NCI-H2227 treated with DMSO at 0.1 percent for 48 hours (cell line): ENCODE measurements at regions not wholly inside any gene's neighbourhood (a gene's known extent, or its start where the extent isn't known, plus 50 kb on each side); places are given as distances from the start of the nearest gene placed in this dataset.
A peak's percentile ranks its signal among the peaks of the same experiment; 100 is the strongest.

Source experiments
- DNase-seq: peaks from one replicate; lab custom pipeline; 2025; lab: John Stamatoyannopoulos, UW

DNA sequence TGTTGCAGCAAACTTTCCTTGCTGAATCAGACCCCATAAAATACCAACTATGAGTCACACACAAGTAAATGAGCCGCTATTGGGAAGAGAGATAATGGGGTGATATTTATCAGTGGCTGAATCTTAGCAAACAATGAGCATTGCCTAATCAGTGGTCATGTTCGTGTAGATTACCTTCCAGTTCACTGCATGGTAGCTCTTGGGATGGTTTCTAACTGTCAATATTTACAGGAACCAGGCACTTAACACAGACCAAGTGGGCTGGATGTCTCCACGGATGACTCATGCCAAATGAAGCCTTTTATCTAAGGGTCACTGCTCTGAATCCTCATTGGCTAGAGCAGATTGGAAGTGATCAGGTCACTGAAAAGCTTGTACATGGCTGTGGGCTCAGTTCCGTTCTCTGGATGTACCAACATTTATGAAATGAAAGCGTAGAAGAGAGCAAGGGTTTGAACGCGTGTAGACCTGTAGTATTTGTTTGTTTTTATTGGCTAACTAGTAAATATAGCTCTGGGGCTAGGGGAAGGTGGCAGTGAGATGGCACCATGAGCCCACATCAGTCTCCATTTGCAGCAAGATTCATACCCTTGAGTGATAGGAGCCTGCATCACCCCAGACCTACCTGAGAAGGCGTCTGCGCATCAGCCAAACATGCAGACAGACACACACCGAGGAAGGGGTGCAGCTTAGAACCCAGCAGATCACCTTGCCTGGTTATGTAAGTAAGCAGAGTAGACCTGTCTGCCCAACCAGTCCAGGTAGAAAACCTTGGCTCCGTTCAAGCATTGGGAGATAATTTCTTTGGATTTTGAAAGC, 153.3 kb downstream of the TOMM20 start:
- DNase-seq = peak; percentile 85

DNA sequence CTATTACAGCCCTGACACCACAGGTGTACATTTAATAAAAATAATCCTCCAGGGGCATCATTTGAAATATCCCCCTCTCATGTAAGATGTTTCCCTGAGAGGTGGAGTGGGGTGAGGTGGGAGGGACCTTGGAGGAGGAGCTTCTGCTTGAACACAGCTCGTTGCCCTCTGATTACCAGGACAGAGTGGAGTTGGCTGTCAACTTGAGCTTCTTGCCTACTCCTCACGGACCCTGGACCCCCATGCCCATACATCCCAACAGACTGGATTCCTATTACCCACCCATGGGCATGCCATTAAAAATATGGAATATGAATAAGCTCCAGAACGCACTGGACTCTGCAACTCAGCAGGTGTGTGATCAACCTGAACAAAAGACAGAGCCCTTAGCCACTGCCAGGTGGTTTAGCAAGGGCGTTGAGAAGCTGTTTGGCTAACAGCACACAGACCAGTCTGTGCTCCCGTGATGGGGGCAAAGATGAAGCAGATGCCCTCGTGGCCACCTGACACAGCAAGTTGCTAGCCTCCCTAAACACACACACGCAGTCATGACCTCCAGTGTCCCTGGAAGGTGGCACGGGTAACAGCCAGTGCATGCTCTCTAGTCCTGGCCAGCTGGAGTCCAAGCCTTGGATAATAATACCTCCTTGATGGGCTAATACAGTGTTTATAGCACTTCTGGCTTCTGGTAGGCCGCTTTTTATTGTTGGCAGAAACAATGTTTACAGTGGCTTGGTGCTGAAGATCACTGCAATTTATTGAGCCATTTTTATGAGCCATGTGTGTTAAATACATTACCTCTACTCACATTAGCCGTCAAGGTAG, 155.0 kb downstream of the TOMM20 start:
- no peak for DNase-seq

DNA sequence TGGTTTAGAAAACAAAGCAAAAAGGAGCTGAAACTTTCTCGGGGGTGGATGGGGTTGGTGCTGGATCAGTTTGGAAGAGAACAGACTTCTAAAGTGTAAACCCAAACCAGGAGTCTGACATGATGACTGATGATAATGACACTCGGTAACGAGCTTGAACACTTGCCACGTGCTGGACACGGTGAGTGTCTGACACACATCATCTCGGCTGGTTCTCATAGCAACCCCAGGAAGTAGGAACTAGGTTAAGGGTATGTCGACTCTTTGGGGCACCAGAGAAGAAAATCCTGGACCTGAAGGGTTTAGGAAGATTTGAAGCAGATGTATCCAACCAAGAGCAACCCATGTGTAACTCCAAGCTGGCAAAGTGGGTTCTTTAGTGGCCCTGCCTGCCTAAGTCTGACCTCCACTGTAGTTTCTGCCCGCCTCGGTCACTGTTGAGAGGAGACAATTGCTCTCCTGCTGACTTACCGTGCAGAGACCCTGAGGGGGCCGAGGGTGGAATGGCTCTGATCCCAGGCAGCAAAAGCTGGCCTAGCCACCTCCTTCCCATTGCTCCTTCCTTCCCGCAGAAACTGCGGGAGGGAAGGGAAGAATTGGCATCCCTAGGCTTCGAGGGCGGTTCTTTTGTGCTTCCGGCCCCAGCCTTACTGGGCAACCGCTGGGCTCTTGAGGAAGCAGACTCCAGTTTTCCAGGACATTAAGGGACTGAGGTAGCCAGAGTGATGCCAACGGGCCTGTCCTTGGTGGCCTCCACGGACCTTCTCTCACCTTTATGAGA, 156.0 kb downstream of the TOMM20 start:
- no peak for DNase-seq

DNA sequence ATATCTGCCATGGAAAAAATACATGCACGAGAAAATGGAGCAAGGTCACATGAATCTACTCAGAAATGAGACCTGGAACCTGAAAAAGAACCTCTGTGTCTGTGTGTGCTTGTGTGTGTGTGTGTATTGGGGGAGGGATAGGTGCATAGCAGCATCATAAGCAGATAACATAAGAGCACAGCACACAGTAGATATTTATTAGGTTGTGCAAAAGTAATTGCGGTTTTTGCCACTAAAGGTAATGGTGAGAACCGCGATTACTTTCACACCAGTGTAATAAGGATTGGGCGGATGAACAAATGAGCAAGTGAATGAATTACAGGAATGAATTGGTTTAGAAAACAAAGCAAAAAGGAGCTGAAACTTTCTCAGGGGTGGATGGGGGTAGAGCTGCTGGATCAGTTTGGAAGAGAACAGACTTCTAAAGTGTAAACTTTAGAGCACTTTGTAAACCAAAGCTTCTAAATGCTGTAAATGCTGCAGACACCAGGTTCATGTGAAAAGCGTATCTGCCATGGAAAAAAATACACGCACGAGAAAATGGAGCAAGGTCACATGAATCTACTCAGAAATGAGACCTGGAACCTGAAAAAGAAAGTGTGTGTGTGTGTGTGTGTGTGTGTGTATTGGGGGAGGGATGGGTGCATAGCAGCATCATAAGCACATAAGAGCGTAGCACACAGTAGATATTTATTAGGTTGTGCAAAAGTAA, 156.9 kb downstream of the TOMM20 start:
- DNase-seq = no peak

DNA sequence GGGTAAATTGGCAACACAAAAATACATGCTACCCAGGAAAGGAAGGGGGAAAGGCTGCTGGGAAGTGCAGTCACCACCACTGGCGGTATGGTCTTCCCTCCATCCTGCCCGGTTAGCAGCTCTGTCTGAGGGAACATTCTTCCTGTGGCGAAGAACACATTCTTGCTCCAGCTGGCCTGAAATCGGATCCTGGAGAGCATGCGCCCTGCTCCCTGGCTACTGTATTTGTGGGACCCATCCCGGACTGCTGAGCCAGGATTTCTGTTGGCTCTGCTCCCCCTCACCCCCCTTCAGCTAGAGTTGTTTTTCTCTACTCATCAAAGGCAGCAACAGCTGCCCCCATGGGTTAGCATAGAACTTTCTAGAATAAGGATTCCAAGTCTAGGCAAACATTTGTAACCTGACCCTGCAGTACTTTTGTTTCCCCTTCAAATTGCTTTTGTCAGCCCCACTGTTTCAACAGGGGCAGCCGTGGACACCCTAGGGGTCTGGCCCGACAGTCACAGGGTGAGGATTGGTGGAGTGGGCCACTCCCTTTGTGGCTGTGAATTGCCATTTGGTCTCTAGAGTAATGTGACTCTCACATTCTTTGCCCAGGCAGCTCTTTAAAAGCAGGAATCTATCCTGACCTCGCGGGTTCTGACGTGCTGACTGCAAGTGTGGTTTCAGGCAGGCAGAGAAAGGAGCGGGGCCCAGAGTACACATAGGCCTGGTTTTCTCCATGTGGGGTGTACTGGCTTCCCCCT, 157.7 kb downstream of the TOMM20 start:
- DNase-seq = peak; percentile 24

DNA sequence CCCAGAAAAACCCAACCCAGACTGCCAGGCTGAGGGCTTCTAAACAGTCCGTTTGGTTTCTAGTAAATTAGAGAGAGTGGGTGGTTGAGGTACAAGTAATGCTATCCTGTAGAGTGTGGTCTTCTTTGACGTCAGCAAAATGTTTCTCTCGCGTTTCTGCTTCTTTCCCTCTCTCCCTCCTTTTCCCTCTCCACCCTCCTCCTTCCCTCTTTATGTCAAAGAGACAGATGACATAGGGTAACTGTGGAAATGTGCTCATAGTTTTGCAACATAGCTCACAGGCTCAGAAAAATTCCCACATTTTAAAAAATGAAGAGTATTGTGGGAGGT, 158.3 kb downstream of the TOMM20 start:
- DNase-seq = peak; percentile 70

DNA sequence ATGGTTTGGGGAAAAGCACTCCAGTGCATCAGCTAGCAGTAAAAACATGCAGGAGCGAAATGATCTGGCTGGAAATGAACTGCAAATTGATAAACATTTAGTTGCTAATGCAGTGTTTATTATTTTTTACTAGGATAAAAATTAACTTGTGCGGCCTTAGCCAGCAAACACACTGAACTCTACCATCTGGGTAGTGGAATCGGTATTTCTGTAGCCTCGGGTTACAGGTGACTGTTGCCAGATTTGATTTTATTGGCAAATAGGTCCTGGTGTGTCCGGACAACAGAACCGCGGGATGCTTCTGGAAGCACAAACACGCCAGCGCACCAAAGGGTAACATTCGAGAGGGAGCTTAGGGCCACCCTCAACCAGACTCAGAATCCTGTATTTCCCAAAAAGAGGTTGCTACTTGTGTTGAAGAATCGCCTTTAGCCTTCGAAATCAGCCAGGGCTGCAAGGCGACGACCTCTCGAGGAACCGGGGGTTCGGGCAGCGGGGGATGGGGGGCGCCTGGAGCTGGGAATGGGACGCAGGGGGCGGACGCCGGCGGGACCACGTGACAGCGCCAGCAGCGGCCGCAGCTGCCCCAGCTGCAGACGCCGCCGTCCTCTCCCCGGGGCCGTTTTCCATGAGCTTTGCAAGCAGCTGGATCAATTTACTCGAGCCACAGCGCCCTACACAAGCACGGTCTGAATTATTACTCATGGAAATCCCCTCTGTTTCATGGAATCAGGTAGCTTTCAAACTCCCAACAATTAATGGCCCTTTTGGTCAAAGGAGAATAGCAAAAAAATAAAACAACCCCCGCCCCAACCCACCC, 158.8 kb downstream of the TOMM20 start:
- peak; percentile 80 for DNase-seq

DNA sequence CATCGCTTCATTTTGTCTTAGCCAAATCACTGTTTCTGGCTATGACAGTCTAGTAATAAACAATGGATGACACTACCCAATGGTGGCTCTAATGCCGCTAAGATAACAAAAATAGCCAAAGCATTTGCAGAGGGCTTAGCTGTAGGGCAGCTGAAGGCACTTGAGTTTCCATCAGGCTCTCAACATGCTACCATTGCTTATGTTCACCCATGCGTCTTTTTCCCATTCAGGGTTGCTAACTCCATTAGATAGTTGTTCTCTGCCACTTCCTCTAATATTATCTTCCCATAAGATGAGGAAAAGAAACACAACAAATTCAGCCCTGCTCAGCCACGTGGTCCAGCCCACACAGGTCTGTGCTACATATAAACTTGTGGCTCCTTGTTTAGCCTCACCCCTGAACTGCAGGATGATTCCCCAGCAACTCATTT, 159.6 kb downstream of the TOMM20 start:
- DNase-seq = no peak

DNA sequence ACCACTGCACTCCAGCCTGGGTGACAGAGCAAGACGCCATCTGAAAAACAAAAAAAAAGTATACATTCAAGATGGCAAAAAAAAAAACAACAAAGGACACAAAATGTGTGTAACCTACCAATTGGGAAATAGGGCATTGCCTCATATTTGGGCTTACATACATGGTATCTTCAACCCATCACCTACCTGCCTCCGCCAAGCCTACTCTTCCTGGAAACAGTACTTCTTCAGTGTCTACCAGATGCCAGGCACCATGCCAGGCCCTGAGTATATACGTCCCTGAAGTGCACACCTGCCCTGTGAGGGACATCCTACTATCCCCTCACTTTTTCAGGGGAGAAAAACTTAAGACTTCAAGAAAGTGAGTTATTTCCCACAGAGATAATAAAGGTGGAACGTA, 160.2 kb downstream of the TOMM20 start:
- DNase-seq = no peak

DNA sequence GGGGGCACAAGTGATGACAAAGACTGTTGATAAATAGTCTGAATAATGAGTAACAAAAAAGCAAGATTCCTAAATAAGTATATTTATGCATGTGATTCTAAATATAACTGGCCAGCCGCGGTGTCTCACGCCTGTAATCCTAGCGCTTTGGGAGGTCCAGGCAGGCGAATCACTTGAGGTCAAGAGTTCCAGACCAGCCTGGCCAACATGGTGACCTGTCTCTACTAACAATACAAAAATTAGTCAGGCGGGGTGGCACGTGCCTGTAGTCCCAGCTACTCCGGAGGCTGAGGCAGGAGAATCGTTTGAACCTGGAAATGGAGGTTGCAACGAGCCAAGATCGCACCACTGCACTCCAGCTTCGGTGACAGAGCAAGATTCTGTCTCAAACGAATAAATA, 161.5 kb downstream of the TOMM20 start:
- DNase-seq = no peak

DNA sequence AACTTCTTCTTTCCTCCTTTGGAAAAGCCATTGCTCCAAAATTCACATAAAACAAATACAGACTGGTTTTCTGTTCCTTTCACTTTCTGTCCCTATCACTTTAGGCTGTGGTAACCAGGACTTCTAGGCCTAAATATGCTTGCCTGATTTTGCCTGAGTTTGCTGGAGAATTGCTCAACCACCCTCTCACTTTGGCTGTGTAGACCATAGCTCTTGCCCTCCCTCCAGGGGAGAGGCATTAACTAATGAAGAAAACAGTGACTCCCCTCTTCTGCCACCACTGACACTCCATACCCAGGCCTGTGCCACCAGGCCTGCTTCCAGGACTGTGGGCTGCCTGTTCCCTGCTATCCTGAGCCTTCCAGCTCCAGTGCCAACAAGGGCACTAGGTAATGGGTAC, 163.5 kb downstream of the TOMM20 start:
- no peak for DNase-seq

DNA sequence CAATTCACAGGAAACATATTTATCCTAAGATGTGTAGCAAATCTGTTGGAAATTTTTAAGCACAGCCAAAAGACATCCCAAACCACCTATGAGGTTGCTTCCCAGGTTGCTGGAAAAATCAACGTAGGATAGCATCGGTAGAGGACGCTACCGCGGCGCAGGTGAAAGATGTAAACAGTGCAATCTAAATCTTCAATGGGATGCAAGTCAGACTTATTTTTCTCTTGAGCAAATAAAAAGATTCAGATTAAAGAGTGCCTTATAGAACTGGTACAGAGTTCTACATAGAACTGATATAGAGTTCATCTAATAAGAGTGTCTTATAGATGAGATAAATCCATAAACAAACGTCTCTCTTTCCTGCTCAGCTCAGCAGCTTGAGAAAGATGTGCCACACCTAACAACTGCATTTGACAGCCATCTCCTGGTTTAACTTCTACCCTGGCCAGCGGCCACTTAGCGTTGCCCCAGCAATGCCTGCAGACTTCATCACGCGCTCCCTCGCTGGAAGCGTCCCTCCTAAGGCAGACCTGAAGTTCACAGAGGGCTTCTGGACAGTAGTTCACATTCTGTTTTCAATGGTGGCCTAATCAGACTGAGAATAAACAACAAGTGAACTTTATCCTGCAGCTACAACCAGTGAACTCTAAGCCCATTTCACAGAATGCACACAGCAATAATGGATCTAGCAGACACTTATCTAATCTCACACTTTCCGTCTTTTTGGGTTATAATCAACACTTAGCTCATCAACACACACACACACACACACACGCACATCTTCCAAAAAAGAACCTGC, 164.5 kb downstream of the TOMM20 start:
- no peak for DNase-seq

DNA sequence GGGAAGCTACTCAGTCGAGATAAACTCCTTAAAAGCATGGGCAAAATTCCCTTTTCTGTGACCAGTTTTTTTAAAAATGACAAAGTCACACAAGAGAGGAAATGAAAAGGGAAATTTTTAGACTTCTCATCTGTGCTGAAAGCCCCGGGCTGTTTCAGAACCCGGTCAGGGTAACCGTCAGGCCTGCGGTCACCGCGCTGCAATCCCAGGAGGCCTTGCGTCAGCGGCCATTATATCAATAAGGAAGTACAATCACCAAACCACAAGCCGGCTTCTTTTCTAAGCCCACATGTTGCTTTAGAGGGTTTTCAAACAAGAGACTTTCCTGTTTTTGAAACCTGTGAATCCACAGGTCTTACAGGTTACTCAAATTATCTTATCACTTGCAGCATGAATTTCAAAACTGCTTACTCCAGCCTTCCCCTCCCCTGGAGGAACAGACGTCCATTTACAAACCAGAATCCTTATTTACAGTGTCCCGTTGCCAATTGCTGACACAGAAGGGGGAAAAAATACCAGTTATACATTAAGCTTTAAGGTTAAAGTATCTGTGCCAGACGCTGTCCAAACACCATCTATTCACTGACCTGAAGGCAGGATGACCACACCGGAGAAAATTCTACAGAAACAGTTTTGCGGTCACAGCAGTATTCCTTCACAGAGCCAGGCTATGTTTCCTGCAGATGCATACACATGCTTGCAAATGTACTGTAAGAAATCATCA, 165.3 kb downstream of the TOMM20 start:
- no peak for DNase-seq

DNA sequence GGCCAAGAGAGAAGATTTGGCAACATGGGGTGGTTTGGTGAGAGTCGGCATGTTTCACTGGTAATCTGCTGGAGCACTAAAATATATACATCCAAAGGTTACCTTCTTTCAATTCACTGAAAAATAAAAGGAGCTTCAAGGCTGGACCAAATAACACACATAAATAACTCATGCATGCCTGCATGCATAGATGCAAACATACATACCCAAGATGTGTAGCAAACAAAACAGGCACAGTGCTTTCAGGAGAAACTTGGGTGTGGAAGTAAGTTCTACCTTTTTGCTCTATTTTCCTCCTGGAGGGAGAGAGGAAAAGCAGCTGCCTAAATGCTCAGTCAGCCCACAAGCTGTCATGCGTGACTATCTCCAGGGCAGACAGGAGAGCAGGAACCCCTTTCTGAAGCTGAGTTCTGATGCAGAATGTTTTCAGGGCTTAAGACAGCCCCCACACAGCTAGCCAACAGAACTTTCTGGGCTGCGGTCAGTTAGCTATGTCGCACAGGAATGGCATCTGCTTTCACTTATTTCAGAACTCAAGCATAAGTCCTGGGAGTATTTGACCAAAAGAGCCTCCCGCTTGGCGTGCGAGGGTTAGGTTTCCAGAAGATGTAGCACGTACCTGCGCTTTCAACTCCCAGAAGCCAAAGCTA, 166.2 kb downstream of the TOMM20 start:
- no peak for DNase-seq

DNA sequence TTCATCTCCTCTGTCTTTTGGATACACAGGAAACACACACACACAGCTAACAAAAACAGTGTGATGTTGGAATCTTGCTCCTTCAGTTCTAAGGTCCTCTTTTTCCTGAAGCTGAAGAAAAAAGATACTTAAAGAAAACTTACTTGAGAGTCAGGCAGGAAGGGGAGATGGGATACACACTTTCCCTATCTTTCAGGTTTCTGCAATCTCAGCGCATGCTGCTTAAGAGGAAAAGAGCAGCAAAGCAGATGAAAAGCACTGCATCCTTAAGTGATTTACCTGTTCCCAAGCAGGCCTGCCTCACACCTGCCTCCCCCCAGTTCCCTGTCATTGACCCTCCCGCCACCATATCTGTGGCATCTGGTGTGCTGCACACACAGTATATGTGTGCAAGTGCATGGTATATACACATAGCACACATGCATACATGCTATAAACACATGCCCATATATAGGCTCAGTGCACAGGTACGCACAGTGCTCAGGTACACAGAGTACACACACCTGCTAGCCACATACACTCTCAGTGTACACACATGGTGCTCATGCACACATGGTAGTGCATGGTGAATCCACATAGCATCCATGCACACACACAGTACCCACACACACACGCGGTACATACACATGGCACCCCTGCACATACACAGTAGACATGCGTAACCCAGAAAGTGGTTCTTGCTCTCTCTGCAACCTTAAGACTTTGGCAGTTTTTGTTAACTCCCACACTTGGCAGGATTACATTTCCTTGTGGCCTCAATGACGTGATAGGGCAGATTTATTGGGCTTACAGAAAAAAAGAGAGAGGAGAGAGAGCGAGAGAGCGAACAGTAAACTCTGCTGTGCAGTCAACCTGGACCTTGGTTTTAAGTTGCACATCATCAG, 166.9 kb downstream of the TOMM20 start:
- no peak for DNase-seq

DNA sequence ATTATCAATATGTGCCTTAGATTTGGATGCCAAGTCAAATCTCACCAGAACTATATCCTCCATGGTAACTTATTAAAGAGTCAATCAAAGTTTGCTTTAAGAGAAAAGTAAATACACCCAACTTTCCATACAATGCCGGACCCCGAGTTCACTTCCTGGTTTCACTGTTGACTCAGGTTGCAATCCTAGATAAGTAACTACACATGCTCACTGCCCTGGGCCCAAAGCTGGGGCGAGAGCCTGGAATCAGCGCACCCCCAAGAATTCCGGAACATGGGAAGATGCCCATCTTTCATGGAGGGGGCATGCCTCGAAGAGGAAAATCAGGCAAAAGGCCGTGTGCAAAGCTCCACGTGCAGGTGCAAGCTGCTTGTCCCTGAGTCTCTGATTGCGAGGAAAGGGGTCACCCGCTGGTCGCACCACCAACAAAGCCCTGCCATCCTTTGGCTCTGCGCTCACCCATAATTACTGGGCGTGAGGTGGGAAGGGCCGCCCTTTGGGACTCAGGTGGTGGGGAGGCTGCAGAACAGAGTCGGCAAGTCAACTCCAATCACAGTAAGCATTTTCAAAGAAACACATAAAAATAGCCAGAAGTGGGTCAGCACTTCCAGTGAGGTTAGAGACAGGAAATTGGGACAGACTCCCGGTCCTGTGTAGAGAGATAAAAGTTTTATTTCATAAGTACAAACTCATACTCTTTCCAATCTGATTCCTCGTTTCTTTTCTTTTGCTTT, 167.7 kb downstream of the TOMM20 start:
- DNase-seq = peak; percentile 38
